Astrocyte (in vitro differentiated cells and primary cell): ENCODE measurements at regions not wholly inside any gene's neighbourhood (a gene's known extent, or its start where the extent isn't known, plus 50 kb on each side); places are given as distances from the start of the nearest gene placed in this dataset.

Experiments
- DNase-seq: peaks from one replicate; pipeline ENCODE4 v3.0.0-alpha.2; 2010; ENCODE audit warnings: low read depth
- FAIRE-seq: peaks from 2 replicates; lab custom pipeline; 2011; peaks lifted over from hg19 to GRCh38; lab: Jason Lieb, UNC
- H2AFZ ChIP-seq: 2 replicates; pipeline ENCODE4 v1.6.0; 2012; ENCODE audit warnings: low read depth, low read length, inconsistent platforms
- H3K27ac ChIP-seq: 2 replicates; pipeline ENCODE4 v1.5.1; 2011; ENCODE audit warnings: low read depth, low read length, inconsistent platforms
- H3K27me3 ChIP-seq: 2 replicates; pipeline ENCODE4 v1.6.0; 2011; ENCODE audit warnings: low read length, inconsistent platforms; ENCODE audit not compliant: insufficient read depth
- H3K36me3 ChIP-seq: 2 replicates; pipeline ENCODE4 v1.5.1; 2011; ENCODE audit warnings: low read length, inconsistent platforms; ENCODE audit not compliant: insufficient read depth
- H3K4me1 ChIP-seq: 2 replicates; pipeline ENCODE4 v1.5.1; 2011; ENCODE audit warnings: low read length, inconsistent platforms; ENCODE audit not compliant: insufficient read depth
- H3K4me2 ChIP-seq: 2 replicates; pipeline ENCODE4 v1.6.0; 2012; ENCODE audit warnings: low read length, inconsistent platforms
- H3K4me3 ChIP-seq: 2 replicates; pipeline ENCODE4 v1.5.1; 2011; ENCODE audit warnings: low read depth, mild to moderate bottlenecking, low read length, inconsistent platforms; ENCODE audit not compliant: insufficient read depth
- H3K79me2 ChIP-seq: 2 replicates; pipeline ENCODE4 v1.6.0; 2012; ENCODE audit warnings: mild to moderate bottlenecking, low read length, inconsistent platforms; ENCODE audit not compliant: insufficient read depth
- H3K9ac ChIP-seq: 2 replicates; pipeline ENCODE4 v1.6.0; 2012; ENCODE audit warnings: mild to moderate bottlenecking, low read length, inconsistent platforms
- H3K9me3 ChIP-seq: 2 replicates; pipeline ENCODE4 v1.5.1; 2012; ENCODE audit warnings: low read depth, mild to moderate bottlenecking, low read length, inconsistent platforms; ENCODE audit not compliant: insufficient read depth
- H4K20me1 ChIP-seq: 2 replicates; pipeline ENCODE4 v1.6.0; 2012; ENCODE audit warnings: low read length, inconsistent platforms; ENCODE audit not compliant: insufficient read depth
- H3K27ac Mint-ChIP-seq: one replicate; pipeline ENCODE4 v1.8.0; 2021; ENCODE audit warnings: mild to moderate bottlenecking, mixed read lengths; ENCODE audit not compliant: unreplicated experiment
- H3K27me3 Mint-ChIP-seq: one replicate; pipeline ENCODE4 v1.8.0; 2021; ENCODE audit warnings: low read depth, mixed read lengths; ENCODE audit not compliant: unreplicated experiment
- H3K36me3 Mint-ChIP-seq: one replicate; pipeline ENCODE4 v1.8.0; 2021; ENCODE audit warnings: low read depth, mixed read lengths; ENCODE audit not compliant: unreplicated experiment
- H3K4me1 Mint-ChIP-seq: one replicate; pipeline ENCODE4 v1.8.0; 2021; ENCODE audit warnings: low read depth, mixed read lengths; ENCODE audit not compliant: unreplicated experiment
- H3K4me3 Mint-ChIP-seq: one replicate; pipeline ENCODE4 v1.8.0; 2021; ENCODE audit warnings: mild to moderate bottlenecking, moderate library complexity, mixed read lengths; ENCODE audit not compliant: unreplicated experiment
- H3K9me3 Mint-ChIP-seq: one replicate; pipeline ENCODE4 v1.8.0; 2021; ENCODE audit warnings: mild to moderate bottlenecking, mixed read lengths; ENCODE audit not compliant: unreplicated experiment
- EZH2 ChIP-seq: IDR thresholded peaks from 2 replicates; pipeline ENCODE4 v1.6.1; 2012; ENCODE audit warnings: mild to moderate bottlenecking, low read length, inconsistent platforms; ENCODE audit not compliant: insufficient read depth
- TF ChIP-seq, protein P1 (sequence below): IDR thresholded peaks from 2 replicates; pipeline ENCODE4 v1.5.1; 2011; ENCODE audit warnings: low read depth, mild to moderate bottlenecking, inconsistent platforms, low read length, moderate library complexity; ENCODE audit not compliant: insufficient read depth

DNA sequence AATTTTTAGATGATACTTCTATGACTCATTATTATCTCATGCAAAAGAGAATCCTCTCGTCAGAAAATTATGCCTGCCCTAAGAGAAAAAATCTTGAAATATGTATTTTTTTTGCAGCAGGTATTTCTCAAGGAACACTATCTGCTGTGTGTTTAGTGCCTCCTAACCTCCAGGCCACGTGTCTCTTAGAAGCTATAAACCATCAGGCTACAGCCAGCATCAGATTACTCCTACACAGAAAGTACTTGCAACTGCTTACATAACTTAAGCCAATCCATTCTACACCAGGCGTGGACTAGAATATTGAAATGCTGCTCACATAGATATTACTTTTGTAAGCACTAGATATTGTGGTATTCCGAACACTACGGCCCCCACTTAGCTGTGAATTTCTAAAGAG lies 933.4 kb downstream of the PLA2G4A start:
- Histone ChIP-seq H3K79me2 (no peaks in the 10 kb centered on the region), H3K36me3 (no peaks in the 10 kb centered on the region), H3K9ac (no peak overlapping the region), H2AFZ (no peak overlapping the region), H3K27ac (no peak overlapping the region), H3K4me2 (no peak overlapping the region), H4K20me1 (no peaks in the 10 kb centered on the region), H3K4me1 (no peaks in the 10 kb centered on the region), H3K4me3 (no peak overlapping the region), H3K9me3 (no peaks in the 10 kb centered on the region), H3K27me3 (no peaks in the 10 kb centered on the region)
- Mint-ChIP-seq H3K9me3 (peaks cover 4% of the 10 kb centered on the region), H3K4me1 (no peaks in the 10 kb centered on the region), H3K4me3 (no peak overlapping the region), H3K36me3 (no peaks in the 10 kb centered on the region), H3K27ac (no peak overlapping the region), H3K27me3 (no peaks in the 10 kb centered on the region)
- no peak for TF ChIP-seq EZH2
- TF ChIP-seq, protein P1, sequence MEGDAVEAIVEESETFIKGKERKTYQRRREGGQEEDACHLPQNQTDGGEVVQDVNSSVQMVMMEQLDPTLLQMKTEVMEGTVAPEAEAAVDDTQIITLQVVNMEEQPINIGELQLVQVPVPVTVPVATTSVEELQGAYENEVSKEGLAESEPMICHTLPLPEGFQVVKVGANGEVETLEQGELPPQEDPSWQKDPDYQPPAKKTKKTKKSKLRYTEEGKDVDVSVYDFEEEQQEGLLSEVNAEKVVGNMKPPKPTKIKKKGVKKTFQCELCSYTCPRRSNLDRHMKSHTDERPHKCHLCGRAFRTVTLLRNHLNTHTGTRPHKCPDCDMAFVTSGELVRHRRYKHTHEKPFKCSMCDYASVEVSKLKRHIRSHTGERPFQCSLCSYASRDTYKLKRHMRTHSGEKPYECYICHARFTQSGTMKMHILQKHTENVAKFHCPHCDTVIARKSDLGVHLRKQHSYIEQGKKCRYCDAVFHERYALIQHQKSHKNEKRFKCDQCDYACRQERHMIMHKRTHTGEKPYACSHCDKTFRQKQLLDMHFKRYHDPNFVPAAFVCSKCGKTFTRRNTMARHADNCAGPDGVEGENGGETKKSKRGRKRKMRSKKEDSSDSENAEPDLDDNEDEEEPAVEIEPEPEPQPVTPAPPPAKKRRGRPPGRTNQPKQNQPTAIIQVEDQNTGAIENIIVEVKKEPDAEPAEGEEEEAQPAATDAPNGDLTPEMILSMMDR, result no peak
- DNase-seq (no peak), FAIRE-seq (no peak)

DNA sequence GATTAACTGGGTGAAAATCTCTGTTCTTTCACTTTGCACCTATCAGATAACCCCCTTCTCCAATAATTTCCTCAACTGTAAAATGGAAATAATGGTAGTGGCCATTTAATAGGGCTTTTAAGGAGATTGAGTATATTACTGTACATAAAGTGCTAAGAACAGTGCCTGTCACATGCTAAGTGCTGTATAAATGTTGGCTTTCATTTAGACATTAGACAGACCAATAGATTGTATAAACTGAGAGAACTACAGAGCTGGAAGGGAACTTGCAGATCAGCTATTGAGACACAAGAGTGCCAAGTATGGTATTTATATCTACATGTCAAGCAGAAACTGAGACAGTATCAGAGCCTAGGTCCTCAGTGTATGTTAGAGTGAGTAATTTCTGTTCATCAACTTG lies 934.7 kb downstream of the PLA2G4A start:
- FAIRE-seq, result no peak

DNA sequence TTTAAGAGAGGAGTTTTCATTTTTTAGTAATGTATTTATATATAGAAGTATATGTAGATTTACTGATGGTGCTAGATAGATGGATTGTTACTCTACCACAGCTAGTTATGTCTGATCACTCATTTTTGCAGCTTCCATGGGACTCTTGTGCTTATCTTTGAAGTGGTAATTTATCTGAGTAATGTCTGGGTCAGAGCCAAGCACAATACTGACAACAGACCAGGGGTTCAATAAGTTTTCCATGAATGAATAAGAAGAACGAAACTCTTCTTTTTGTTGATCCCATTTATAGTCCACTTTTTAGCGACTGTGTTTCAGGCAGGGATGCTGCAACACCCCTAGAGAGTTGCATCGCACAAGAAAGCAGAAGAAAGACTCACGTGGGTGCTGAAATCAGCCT lies 935.2 kb downstream of the PLA2G4A start:
- DNase-seq, result peak; percentile 60
- Histone ChIP-seq H3K79me2 (no peaks in the 10 kb centered on the region), H3K9ac (no peak overlapping the region), H3K4me1 (no peaks in the 10 kb centered on the region), H3K36me3 (no peaks in the 10 kb centered on the region), H3K27me3 (no peaks in the 10 kb centered on the region), H4K20me1 (no peaks in the 10 kb centered on the region), H3K4me2 (no peak overlapping the region), H3K9me3 (no peaks in the 10 kb centered on the region), H3K27ac (no peak overlapping the region), H3K4me3 (no peak overlapping the region), H2AFZ (no peak overlapping the region)
- no peaks in the 10 kb centered on the region for H3K36me3 Mint-ChIP-seq
- no peak for TF ChIP-seq EZH2
- TF ChIP-seq, protein P1, result no peak
- H3K4me3 Mint-ChIP-seq, result no peak overlapping the region
- peaks cover 4% of the 10 kb centered on the region for H3K9me3 Mint-ChIP-seq
- H3K27me3 Mint-ChIP-seq, result no peaks in the 10 kb centered on the region
- no peaks in the 10 kb centered on the region for H3K4me1 Mint-ChIP-seq
- FAIRE-seq, result no peak
- H3K27ac Mint-ChIP-seq, result peak overlapping the region; percentile 34

More for the DNA sequence above, 934.7 kb downstream of the PLA2G4A start:
- no peak for DNase-seq
- no peaks in the 10 kb centered on the region for H3K79me2 ChIP-seq
- H3K4me1 Mint-ChIP-seq, result no peaks in the 10 kb centered on the region
- H3K9me3 Mint-ChIP-seq, result peaks cover 4% of the 10 kb centered on the region
- H3K27me3 Mint-ChIP-seq, result no peaks in the 10 kb centered on the region
- H3K27ac ChIP-seq, result no peak overlapping the region
- H3K4me1 ChIP-seq, result no peaks in the 10 kb centered on the region
- H3K27ac Mint-ChIP-seq, result no peak overlapping the region
- H3K4me3 Mint-ChIP-seq, result no peak overlapping the region
- H3K9me3 ChIP-seq, result no peaks in the 10 kb centered on the region
- H4K20me1 ChIP-seq, result no peaks in the 10 kb centered on the region
- no peak overlapping the region for H3K4me3 ChIP-seq
- H3K27me3 ChIP-seq, result no peaks in the 10 kb centered on the region
- TF ChIP-seq, protein P1, result no peak
- H3K4me2 ChIP-seq, result no peak overlapping the region
- no peaks in the 10 kb centered on the region for H3K36me3 ChIP-seq
- no peak overlapping the region for H2AFZ ChIP-seq
- no peak overlapping the region for H3K9ac ChIP-seq
- H3K36me3 Mint-ChIP-seq, result no peaks in the 10 kb centered on the region
